GM23248 (cell line): ENCODE measurements at regions not wholly inside any gene's neighbourhood (a gene's known extent, or its start where the extent isn't known, plus 50 kb on each side); places are given as distances from the start of the nearest gene placed in this dataset.

ENCODE experiments used
- DNase-seq: peaks from one replicate; pipeline ENCODE4 v3.0.0-alpha.2; 2015
- H2AFZ ChIP-seq: fragments of 200-600 bp; sonication (generic); 2 replicates; pipeline ENCODE4 v1.6.1; 2016; ENCODE audit warnings: antibody characterized with exemption
- H3F3A ChIP-seq: fragments of 200-600 bp; sonication (generic); 2 replicates; pipeline ENCODE4 v1.6.1; 2016; ENCODE audit warnings: mild to moderate bottlenecking, antibody characterized with exemption, mixed run types; ENCODE audit not compliant: insufficient read depth
- H3K27ac ChIP-seq: fragments of 200-600 bp; sonication (generic); 2 replicates; pipeline ENCODE4 v1.5.1; 2016; ENCODE audit warnings: mild to moderate bottlenecking
- H3K27me3 ChIP-seq: fragments of 200-600 bp; sonication (generic); replicated peaks from 2 replicates; pipeline ENCODE4 v1.6.1; 2016; ENCODE audit warnings: mild to moderate bottlenecking; ENCODE audit not compliant: insufficient read depth
- H3K36me3 ChIP-seq: fragments of 200-600 bp; sonication (generic); 2 replicates; pipeline ENCODE4 v1.6.1; 2016; ENCODE audit warnings: low read depth, mild to moderate bottlenecking
- H3K4me1 ChIP-seq: fragments of 200-600 bp; sonication (generic); 2 replicates; pipeline ENCODE4 v1.6.1; 2016; ENCODE audit warnings: mild to moderate bottlenecking; ENCODE audit not compliant: insufficient read depth
- H3K4me2 ChIP-seq: fragments of 200-600 bp; sonication (generic); one replicate; pipeline ENCODE4 v1.6.1; 2016; ENCODE audit warnings: mild to moderate bottlenecking; ENCODE audit not compliant: unreplicated experiment
- H3K4me3 ChIP-seq: fragments of 200-600 bp; sonication (generic); 2 replicates; pipeline ENCODE4 v1.5.1; 2016; ENCODE audit warnings: mild to moderate bottlenecking
- H3K79me2 ChIP-seq: fragments of 200-600 bp; sonication (generic); 2 replicates; pipeline ENCODE4 v1.6.1; 2016; ENCODE audit warnings: mild to moderate bottlenecking; ENCODE audit not compliant: insufficient read depth
- H3K9ac ChIP-seq: fragments of 200-600 bp; sonication (generic); 2 replicates; pipeline ENCODE4 v1.6.1; 2016; ENCODE audit warnings: mild to moderate bottlenecking
- H3K9me2 ChIP-seq: fragments of 200-600 bp; sonication (generic); 2 replicates; pipeline ENCODE4 v1.6.1; 2016; ENCODE audit warnings: mixed run types, mild to moderate bottlenecking, moderate library complexity; ENCODE audit not compliant: insufficient read depth
- H3K9me3 ChIP-seq: fragments of 200-600 bp; sonication (generic); one replicate; pipeline ENCODE4 v1.6.1; 2017; ENCODE audit warnings: low read depth
- H4K20me1 ChIP-seq: fragments of 200-600 bp; sonication (generic); 2 replicates; pipeline ENCODE4 v1.6.0; 2016; ENCODE audit not compliant: insufficient read depth
- EZH2 ChIP-seq: fragments of 200-600 bp; sonication (generic); IDR thresholded peaks from 2 replicates; pipeline ENCODE4 v1.6.1; 2018; ENCODE audit warnings: antibody characterized with exemption, mild to moderate bottlenecking; ENCODE audit not compliant: insufficient read depth, poor library complexity, severe bottlenecking
- EZH2phosphoT487 ChIP-seq: fragments of 200-600 bp; sonication (generic); IDR thresholded peaks from 2 replicates; pipeline ENCODE4 v1.6.1; 2018; ENCODE audit warnings: antibody characterized with exemption, moderate library complexity, mild to moderate bottlenecking, low read depth; ENCODE audit not compliant: insufficient read depth
- WGBS, 2 experiments: methylation state at CpG; one replicate each; pipeline ENCODE4 v1.1.6; 2015 to 2017; ENCODE audit warnings: low lambda C conversion rate in 2 of 2, low coverage in 1 of 2; ENCODE audit errors: missing lambda C conversion rate in 2 of 2; 5-methylcytosine and 5-hydroxymethylcytosine counted together
- in situ Hi-C: fragments of 300-500 bp; cut with MboI; formaldehyde crosslinking; loops from 2 replicates; pipeline ENCODE4 v1.15.0; 2020

- in situ Hi-C loops = no loop called here
- Histone ChIP-seq H3K9me2 (no peaks in the 10 kb centered on the region), H3K9me3 (no peaks in the 10 kb centered on the region), H3K79me2 (no peaks in the 10 kb centered on the region), H3F3A (no peaks in the 10 kb centered on the region), H3K27ac (no peak overlapping the region), H3K36me3 (no peaks in the 10 kb centered on the region), H2AFZ (no peak overlapping the region), H3K4me1 (no peaks in the 10 kb centered on the region), H3K4me3 (no peak overlapping the region), H3K9ac (no peak overlapping the region), H3K4me2 (no peak overlapping the region), H4K20me1 (no peaks in the 10 kb centered on the region), H3K27me3 (no peaks in the 10 kb centered on the region; the same call in 1 of the 2 replicates)
- DNase-seq = no peak
- TF ChIP-seq EZH2 (no peak), EZH2phosphoT487 (no peak)
- whole genome bisulfite sequencing, 2 experiments = 59 to 63% methylated on average over 6 of the region's 6 CpGs
Observed at GRCh38 chr1:29543586-29543985, 307.3 kb downstream of the PTPRU start.

DNA sequence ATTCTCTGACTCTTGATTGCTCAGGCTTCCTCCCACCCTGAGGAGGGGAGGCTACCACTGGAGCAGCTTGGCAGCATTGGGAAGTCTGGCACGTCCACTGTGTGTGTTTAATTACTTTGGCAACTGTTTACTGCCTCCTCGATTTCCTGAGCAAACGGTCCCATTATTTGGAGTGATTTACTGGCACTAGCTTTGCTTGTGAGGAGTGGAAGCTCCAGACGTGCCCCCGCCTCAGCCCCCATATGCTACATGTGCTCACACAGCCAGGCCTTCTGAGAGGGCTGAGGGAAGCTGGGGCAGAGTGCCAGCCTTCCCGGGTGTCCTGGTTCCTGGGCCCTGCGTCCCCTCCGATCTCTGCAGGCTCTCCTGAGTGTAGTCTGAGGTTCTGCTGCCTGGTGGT is 306.2 kb downstream of the PTPRU start:
- no peak overlapping the region for H2AFZ ChIP-seq
- no peaks in the 10 kb centered on the region for H3K36me3 ChIP-seq
- WGBS, 2 experiments = 4 to 6% methylated on average over 8 of the region's 8 CpGs
- TF ChIP-seq EZH2phosphoT487 (no peak), EZH2 (no peak)
- no peaks in the 10 kb centered on the region for H3K79me2 ChIP-seq
- no peak for DNase-seq
- no peaks in the 10 kb centered on the region for H3F3A ChIP-seq
- H3K4me1 ChIP-seq = no peaks in the 10 kb centered on the region
- no peak overlapping the region for H3K4me3 ChIP-seq
- no peaks in the 10 kb centered on the region for H3K9me2 ChIP-seq
- no peaks in the 10 kb centered on the region for H4K20me1 ChIP-seq
- H3K27ac ChIP-seq = no peak overlapping the region
- in situ Hi-C loops = no loop called here
- no peak overlapping the region for H3K9ac ChIP-seq
- H3K27me3 ChIP-seq = no peaks in the 10 kb centered on the region; the same call in 1 of the 2 replicates
- H3K4me2 ChIP-seq = no peak overlapping the region
- H3K9me3 ChIP-seq = no peaks in the 10 kb centered on the region

- Histone ChIP-seq H2AFZ (no peak overlapping the region), H3K9me3 (no peaks in the 10 kb centered on the region)
Observed at GRCh38 chr1:29541631-29542030, 305.3 kb downstream of the PTPRU start.

GRCh38 chr1:29540801-29541357 is 304.6 kb downstream of the PTPRU start:
- Histone ChIP-seq H4K20me1 (no peaks in the 10 kb centered on the region), H3K79me2 (no peaks in the 10 kb centered on the region), H2AFZ (no peak overlapping the region), H3K9me2 (no peaks in the 10 kb centered on the region), H3K4me1 (no peaks in the 10 kb centered on the region), H3F3A (no peaks in the 10 kb centered on the region), H3K4me3 (no peak overlapping the region), H3K36me3 (no peaks in the 10 kb centered on the region), H3K27ac (no peak overlapping the region), H3K9me3 (no peaks in the 10 kb centered on the region), H3K27me3 (peaks cover under 1% of the 10 kb centered on the region; the same call in 1 of the 2 replicates), H3K9ac (no peak overlapping the region), H3K4me2 (no peak overlapping the region)
- WGBS, 2 experiments = 76 to 78% methylated on average over 10 of the region's 10 CpGs
- no peak for DNase-seq
- TF ChIP-seq EZH2phosphoT487 (no peak), EZH2 (no peak)
- in situ Hi-C loops = no loop called here

More at GRCh38 chr1:29541631-29542030, 305.3 kb downstream of the PTPRU start:
- Histone ChIP-seq H4K20me1 (no peaks in the 10 kb centered on the region), H3K4me3 (no peak overlapping the region), H3K4me1 (no peaks in the 10 kb centered on the region), H3K4me2 (no peak overlapping the region), H3K9me2 (no peaks in the 10 kb centered on the region), H3K79me2 (no peaks in the 10 kb centered on the region), H3K27ac (no peak overlapping the region), H3F3A (no peaks in the 10 kb centered on the region), H3K27me3 (no peaks in the 10 kb centered on the region; the same call in 1 of the 2 replicates), H3K9ac (no peak overlapping the region), H3K36me3 (no peaks in the 10 kb centered on the region)
- in situ Hi-C loops = no loop called here
- WGBS, 2 experiments = 46 to 61% methylated on average over 6 to 7 of the region's 7 CpGs
- no peak for DNase-seq
- no peak for TF ChIP-seq EZH2phosphoT487
- no peak for TF ChIP-seq EZH2
